Neural cell (in vitro differentiated cells): ENCODE measurements at regions not wholly inside any gene's neighbourhood (a gene's known extent, or its start where the extent isn't known, plus 50 kb on each side); places are given as distances from the start of the nearest gene placed in this dataset.

Experiments used
- CTCF ChIP-seq: fragments of 450-650 bp; IDR thresholded peaks from 2 replicates; pipeline ENCODE4 v1.5.1; 2014; ENCODE audit warnings: antibody characterized with exemption, mild to moderate bottlenecking, moderate library complexity; ENCODE audit not compliant: poor library complexity, severe bottlenecking
- EP300 ChIP-seq: fragments of 450-650 bp; conservative IDR thresholded peaks from 2 replicates; pipeline ENCODE4 v1.6.1; 2014; ENCODE audit warnings: antibody characterized with exemption, mild to moderate bottlenecking, moderate library complexity; ENCODE audit not compliant: poor library complexity, severe bottlenecking
- EZH2 ChIP-seq: fragments of 200-600, 300-800 bp; shearing (Covaris generic), sonication (generic); IDR thresholded peaks from 2 replicates; pipeline ENCODE4 v1.6.1; 2014; ENCODE audit warnings: antibody characterized with exemption, low read length, borderline replicate concordance, mild to moderate bottlenecking; ENCODE audit not compliant: insufficient read depth, poor library complexity, severe bottlenecking
- POLR2AphosphoS5 ChIP-seq: IDR thresholded peaks from 2 replicates; pipeline ENCODE4 v1.6.1; 2012
- REST ChIP-seq: IDR thresholded peaks from 2 replicates; pipeline ENCODE4 v1.6.1; 2012; ENCODE audit warnings: borderline replicate concordance

DNA sequence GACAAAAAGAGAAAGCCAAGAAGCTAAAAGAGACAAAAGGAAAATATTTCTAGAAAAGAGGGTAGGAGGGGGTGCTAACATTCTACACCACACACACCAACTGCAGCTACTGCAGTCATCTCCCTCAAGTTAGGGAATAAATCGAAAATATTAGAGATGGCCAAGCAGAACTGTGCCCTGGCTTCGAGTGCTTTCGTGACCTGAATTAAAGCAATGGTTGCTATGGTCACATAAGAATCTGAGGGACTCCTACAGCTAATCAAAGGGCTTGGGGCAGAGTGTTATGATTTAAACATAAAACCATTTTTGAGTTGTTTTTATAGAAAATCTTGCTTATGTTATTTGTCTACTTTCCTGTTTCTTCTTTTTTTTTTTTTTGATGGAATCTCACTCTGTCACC lies 159.6 kb upstream of the HNRNPA3 start:
- TF ChIP-seq CTCF (no peak), POLR2AphosphoS5 (no peak), EZH2 (no peak), REST (no peak), EP300 (no peak)
